Renal cortex interstitium (tissue), 11 donors: ENCODE measurements at regions not wholly inside any gene's neighbourhood (a gene's known extent, or its start where the extent isn't known, plus 50 kb on each side); places are given as distances from the start of the nearest gene placed in this dataset.
"Not testable (repeated sequence)": the region's sequence is repeated elsewhere in the genome, so short reads cannot be mapped to it uniquely, and the experiment has no call there.

Experiments
- DNase-seq, 11 donors: peaks; one replicate each; pipeline ENCODE4 v3.0.0-alpha.2; 2013; ENCODE audit warnings: low read depth in 9 of 11, low spot score in 4 of 11; ENCODE audit errors: extremely low read depth in 1 of 11

DNA sequence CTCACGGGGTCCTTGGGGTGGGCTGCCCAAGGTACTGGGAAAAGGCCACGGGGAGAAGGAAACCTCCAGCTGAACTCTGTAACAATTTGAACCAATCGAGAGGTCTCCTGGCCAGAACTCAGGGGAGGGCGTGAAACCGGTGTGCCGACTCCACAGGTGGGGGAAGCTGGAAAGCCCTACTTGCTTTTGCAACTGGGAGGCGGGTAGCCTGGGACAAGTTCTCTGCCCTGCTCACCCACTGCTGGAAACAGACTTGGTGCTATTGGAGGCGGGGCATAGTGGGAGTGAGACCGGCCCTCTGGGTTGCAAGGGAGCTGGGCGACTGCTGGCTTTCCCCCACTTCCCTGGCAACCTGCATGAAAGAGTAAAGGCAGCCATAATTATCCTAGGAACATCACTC is 73.2 kb upstream of the SLIT3 start:
- DNase-seq, result no peak

GRCh38 chr5:169371801-169372200 is 70.9 kb upstream of the SLIT3 start:
- not testable (repeated sequence) for DNase-seq

DNA sequence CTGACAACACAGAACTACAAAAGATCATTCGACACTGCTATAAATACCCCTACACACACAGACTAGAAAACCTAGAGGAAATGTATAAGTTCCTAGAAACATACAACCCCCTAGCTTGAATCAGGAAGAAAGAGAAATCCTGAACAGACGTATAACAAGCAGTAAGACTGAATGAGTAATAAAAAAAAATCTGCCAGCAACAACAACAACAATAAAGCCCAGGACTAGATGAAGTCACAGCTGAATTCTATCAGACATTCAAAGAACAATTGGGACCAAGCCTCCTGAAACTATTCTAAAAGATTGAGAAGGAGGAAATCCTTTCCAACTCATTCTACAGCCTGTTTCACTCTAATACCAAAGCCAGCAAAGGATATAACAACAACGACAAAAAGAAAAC is 68.2 kb upstream of the SLIT3 start:
- DNase-seq, result no peak

DNA sequence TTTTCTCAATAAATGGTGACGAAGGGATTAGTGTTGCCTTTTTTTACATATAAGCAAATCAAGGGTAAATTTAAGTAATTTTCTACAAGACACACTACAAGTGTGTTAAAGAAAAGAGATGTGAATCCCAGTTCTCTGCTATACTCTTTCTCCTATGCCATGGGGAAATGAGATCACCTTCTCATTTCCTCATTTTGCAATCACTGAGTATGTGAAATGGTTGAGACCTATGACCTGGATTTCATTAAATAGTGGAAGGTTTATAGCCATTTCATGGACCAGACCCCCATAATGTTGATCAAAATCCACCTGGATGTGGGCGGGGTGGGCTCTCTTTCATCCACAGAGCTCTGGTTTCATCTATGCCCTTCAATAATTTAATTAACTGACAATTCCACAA is 66.9 kb upstream of the SLIT3 start:
- no peak for DNase-seq

- DNase-seq, result no peak
Measured at GRCh38 chr5:169357291-169357690, 56.4 kb upstream of the SLIT3 start.

GRCh38 chr5:169356811-169357210 is 55.9 kb upstream of the SLIT3 start:
- DNase-seq, result no peak

- DNase-seq, result no peak
Measured at GRCh38 chr5:169356181-169356580, 55.2 kb upstream of the SLIT3 start.

GRCh38 chr5:169354921-169355320 is 54.0 kb upstream of the SLIT3 start:
- DNase-seq, result no peak

GRCh38 chr5:169354263-169354662 is 53.3 kb upstream of the SLIT3 start:
- no peak for DNase-seq

DNA sequence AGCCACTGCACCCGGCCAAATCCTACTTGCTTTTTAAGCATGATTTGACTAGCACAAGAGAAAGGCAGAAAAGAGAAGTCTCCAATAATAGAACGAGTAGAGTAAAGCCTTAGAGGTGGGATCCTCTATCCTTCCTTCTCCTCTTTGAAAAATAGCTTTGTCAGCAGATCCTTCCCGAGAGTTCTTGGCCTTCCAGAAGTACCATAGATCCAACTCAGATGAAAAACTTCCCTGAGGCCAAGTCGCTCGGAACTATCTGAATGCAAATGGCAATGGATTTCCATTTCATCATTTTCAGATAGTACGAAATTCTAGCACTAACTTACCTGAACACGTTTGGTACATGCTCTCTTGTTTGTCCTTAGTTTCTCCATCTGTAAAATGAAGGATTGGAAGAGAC is 52.0 kb upstream of the SLIT3 start:
- DNase-seq, result no peak

DNA sequence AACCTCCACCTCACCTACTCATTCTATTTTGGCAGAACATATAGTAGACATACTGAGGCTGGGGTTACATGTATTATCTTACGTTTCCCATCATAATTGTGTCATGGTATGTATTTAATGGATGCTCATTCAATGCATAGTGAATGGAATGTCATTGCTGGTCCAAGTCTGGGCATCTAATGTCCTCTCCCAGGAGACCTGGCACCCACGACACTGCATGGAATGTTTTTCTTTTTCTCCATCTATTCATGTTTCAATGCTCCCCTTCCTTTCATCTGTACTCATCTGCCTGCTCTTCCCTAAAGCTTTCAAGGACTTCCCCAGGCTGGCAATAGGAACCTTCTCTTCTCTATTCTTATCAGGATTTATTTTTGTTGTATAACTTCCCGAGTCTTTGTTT is 50.8 kb upstream of the SLIT3 start:
- no peak for DNase-seq

GRCh38 chr5:169350759-169351240 is 49.9 kb upstream of the SLIT3 start:
- no peak for DNase-seq
